HFFc6 (cell line): ENCODE measurements at regions not wholly inside any gene's neighbourhood (a gene's known extent, or its start where the extent isn't known, plus 50 kb on each side); places are given as distances from the start of the nearest gene placed in this dataset.
"Not testable (repeated sequence)": the region's sequence is repeated elsewhere in the genome, so short reads cannot be mapped to it uniquely, and the experiment has no call there.

Experiments
- DNase-seq: peaks from one replicate; pipeline ENCODE4 v3.0.0-alpha.2; 2018
- H3K27ac Mint-ChIP-seq: 2 replicates; pipeline ENCODE4 v1.8.0; 2020; ENCODE audit warnings: mild to moderate bottlenecking, mixed read lengths
- H3K27me3 Mint-ChIP-seq: 2 replicates; pipeline ENCODE4 v1.8.0; 2021; ENCODE audit warnings: mild to moderate bottlenecking, moderate library complexity, mixed read lengths; ENCODE audit not compliant: insufficient read depth
- H3K36me3 Mint-ChIP-seq: 2 replicates; pipeline ENCODE4 v1.8.0; 2021; ENCODE audit warnings: low read depth, mixed read lengths
- H3K4me1 Mint-ChIP-seq: 2 replicates; pipeline ENCODE4 v1.8.0; 2020; ENCODE audit warnings: low read depth, mixed read lengths
- H3K4me3 Mint-ChIP-seq: 2 replicates; pipeline ENCODE4 v1.8.0; 2020; ENCODE audit warnings: mild to moderate bottlenecking, moderate library complexity, mixed read lengths
- H3K9me3 Mint-ChIP-seq: 2 replicates; pipeline ENCODE4 v1.8.0; 2020; ENCODE audit warnings: mild to moderate bottlenecking, mixed read lengths
- TF ChIP-seq, protein P1 (sequence below): fragments of 200-600 bp; sonication (generic); IDR thresholded peaks from 2 replicates; pipeline ENCODE4 v1.5.0; 2021; ENCODE audit warnings: antibody characterized with exemption, mild to moderate bottlenecking

DNA sequence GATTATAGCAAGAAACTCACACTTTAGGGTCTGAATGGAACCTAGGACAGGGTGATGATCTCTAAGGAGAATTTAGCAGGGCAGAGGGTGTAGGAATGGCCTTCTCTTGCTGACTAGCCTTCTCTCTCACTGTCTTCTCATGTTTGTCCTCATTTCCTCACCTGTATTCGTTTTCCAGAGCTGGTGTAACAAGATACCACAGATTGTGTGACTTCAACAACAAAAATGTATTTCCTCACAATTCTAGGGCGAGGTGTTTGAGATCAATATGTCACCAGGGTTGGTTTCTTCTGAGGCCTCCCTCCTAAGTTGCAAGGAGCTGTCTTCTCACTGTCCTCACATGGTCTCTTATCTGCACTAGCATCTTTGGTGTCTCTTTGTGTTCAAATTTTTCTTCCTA is 177.9 kb upstream of the C1orf87 start:
- no peaks in the 10 kb centered on the region; the same call in 1 of the 2 replicates for H3K27me3 Mint-ChIP-seq
- no peaks in the 10 kb centered on the region; the same call in 1 of the 2 replicates for H3K9me3 Mint-ChIP-seq
- DNase-seq, result no peak
- no peak overlapping the region for H3K27ac Mint-ChIP-seq
- H3K4me3 Mint-ChIP-seq, result no peak overlapping the region
- peaks cover 13% of the 10 kb centered on the region for H3K4me1 Mint-ChIP-seq
- no peaks in the 10 kb centered on the region for H3K36me3 Mint-ChIP-seq
- TF ChIP-seq, protein P1, sequence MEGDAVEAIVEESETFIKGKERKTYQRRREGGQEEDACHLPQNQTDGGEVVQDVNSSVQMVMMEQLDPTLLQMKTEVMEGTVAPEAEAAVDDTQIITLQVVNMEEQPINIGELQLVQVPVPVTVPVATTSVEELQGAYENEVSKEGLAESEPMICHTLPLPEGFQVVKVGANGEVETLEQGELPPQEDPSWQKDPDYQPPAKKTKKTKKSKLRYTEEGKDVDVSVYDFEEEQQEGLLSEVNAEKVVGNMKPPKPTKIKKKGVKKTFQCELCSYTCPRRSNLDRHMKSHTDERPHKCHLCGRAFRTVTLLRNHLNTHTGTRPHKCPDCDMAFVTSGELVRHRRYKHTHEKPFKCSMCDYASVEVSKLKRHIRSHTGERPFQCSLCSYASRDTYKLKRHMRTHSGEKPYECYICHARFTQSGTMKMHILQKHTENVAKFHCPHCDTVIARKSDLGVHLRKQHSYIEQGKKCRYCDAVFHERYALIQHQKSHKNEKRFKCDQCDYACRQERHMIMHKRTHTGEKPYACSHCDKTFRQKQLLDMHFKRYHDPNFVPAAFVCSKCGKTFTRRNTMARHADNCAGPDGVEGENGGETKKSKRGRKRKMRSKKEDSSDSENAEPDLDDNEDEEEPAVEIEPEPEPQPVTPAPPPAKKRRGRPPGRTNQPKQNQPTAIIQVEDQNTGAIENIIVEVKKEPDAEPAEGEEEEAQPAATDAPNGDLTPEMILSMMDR, result no peak

DNA sequence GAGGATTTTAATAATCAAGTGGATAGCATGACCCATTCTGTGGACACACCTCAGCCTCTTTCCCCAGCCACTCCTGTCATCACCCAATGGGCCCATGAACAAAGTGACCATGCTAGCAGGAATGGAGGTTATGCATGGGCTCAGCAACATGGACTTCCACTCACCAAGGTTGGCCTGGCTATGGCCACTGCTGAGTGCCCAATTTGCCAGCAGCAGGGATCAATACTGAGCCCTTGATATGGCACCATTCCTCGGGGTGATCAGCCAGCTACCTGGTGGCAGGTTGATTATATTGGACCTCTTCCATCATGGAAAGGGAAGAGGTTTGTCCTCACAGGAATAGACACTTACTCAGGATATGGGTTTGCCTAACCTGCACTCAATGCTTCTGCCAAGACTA is 173.9 kb upstream of the C1orf87 start:
- not testable (repeated sequence) for H3K4me1 Mint-ChIP-seq, H3K27ac Mint-ChIP-seq, DNase-seq, H3K9me3 Mint-ChIP-seq, H3K4me3 Mint-ChIP-seq, H3K27me3 Mint-ChIP-seq, H3K36me3 Mint-ChIP-seq

DNA sequence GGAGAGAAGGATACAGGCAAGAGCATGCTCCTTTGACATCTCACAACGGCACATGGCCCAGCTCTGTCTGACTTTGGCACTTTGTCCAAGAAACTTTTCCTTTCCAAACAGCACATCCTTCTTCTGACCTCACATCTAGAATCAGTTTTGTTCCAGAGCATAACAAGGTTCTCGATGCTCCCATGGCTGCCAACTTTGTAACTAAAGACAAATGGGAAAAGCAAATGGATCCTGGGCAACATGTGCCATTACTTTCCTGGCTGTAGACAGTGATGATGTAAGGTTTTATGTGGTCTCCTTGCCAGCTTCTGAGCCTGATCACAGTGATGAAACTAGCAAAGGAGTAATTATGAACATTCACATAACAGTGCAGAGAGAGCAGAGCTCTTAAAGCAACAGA is 171.8 kb upstream of the C1orf87 start:
- Mint-ChIP-seq H3K4me3 (no peak overlapping the region), H3K27me3 (no peaks in the 10 kb centered on the region; the same call in 1 of the 2 replicates), H3K27ac (no peak overlapping the region), H3K4me1 (no peaks in the 10 kb centered on the region), H3K9me3 (no peaks in the 10 kb centered on the region; the same call in 1 of the 2 replicates), H3K36me3 (no peaks in the 10 kb centered on the region)
- TF ChIP-seq, protein P1, result no peak
- no peak for DNase-seq

DNA sequence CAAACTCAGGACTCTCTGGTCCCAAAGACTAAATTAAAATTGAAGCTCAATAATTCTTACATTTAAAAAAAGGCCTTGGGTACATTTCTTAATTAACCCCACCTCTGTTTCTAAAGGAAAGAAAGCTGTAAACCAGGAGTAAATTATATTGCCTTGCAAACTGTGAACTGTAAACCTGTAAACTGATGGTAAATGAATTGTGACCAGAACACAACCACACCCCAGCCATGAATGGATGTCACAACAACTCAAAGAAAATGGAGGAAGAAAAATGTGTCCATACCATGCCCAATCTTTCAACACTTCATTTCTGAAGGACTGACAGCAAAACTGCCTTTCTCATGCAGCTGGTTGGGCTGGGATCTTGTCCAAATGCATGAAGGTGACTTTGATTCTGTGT is 171.3 kb upstream of the C1orf87 start:
- Mint-ChIP-seq H3K9me3 (no peaks in the 10 kb centered on the region; the same call in 1 of the 2 replicates), H3K4me1 (no peaks in the 10 kb centered on the region), H3K27me3 (no peaks in the 10 kb centered on the region; the same call in 1 of the 2 replicates), H3K36me3 (no peaks in the 10 kb centered on the region), H3K27ac (no peak overlapping the region), H3K4me3 (no peak overlapping the region)
- no peak for DNase-seq
- TF ChIP-seq, protein P1, result no peak

DNA sequence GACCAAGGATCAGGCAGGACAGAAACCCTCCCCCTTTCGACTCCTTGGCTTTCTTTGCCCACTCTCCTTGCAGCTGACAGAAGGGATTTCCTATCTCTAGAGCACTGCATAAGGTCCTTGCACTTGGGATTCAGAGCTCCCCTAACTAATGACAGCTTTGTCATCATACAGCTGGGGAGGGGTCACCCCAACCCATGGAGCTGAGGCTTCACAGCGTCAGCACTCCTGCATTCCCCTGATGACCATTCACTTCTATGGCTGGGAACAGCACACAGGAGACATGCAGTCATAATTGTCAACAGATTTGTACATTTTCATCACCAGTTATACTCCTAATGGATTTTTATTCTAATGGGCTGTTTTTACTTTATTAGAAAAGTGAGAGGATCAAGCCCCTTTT is 161.7 kb upstream of the C1orf87 start:
- TF ChIP-seq, protein P1, result no peak
- H3K4me1 Mint-ChIP-seq, result no peaks in the 10 kb centered on the region
- H3K27me3 Mint-ChIP-seq, result peaks cover 2% of the 10 kb centered on the region
- no peaks in the 10 kb centered on the region for H3K9me3 Mint-ChIP-seq
- DNase-seq, result no peak
- no peak overlapping the region for H3K4me3 Mint-ChIP-seq
- no peak overlapping the region for H3K27ac Mint-ChIP-seq
- H3K36me3 Mint-ChIP-seq, result no peaks in the 10 kb centered on the region

DNA sequence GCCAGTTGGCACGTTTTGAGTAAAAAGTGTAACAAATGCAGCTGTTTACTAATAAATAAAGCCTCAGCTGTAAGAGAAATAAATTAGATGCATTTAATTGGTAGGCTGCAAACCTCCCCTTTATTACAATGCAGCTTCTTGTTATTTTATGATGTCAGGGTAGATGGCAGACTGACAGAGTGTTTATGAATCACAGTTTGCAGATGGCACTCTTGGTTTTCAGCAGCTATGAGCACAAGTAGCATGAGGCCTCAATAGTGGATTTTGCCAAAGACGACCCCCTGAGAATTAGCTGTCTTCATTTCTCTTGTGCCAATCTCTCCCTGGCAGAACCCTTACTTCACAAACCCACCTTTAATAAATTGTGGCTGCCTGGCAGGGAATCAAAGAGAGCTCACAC is 161.2 kb upstream of the C1orf87 start:
- no peaks in the 10 kb centered on the region for H3K9me3 Mint-ChIP-seq
- no peak for DNase-seq
- H3K36me3 Mint-ChIP-seq, result no peaks in the 10 kb centered on the region
- peaks cover 2% of the 10 kb centered on the region for H3K27me3 Mint-ChIP-seq
- no peak overlapping the region for H3K27ac Mint-ChIP-seq
- no peaks in the 10 kb centered on the region for H3K4me1 Mint-ChIP-seq
- TF ChIP-seq, protein P1, result no peak
- H3K4me3 Mint-ChIP-seq, result no peak overlapping the region
